Neural cell (in vitro differentiated cells): ENCODE measurements at regions not wholly inside any gene's neighbourhood (a gene's known extent, or its start where the extent isn't known, plus 50 kb on each side); places are given as distances from the start of the nearest gene placed in this dataset.

ENCODE experiments used
- H2AFZ ChIP-seq: fragments of 200-600, 300-800 bp; sonication (generic), shearing (Covaris generic); 2 replicates; pipeline ENCODE4 v1.6.0; 2014; ENCODE audit warnings: low read depth, mild to moderate bottlenecking, antibody characterized with exemption, low read length, moderate library complexity
- H3F3A ChIP-seq: fragments of 200-600 bp; shearing (Covaris generic); 2 replicates; pipeline ENCODE4 v1.6.1; 2016; ENCODE audit warnings: mild to moderate bottlenecking, moderate library complexity, mixed read lengths, antibody characterized with exemption, low read length; ENCODE audit not compliant: insufficient read depth, poor library complexity, severe bottlenecking
- H3K27ac ChIP-seq: fragments of 200-600, 300-800 bp; sonication (generic), shearing (Covaris generic); 2 replicates; pipeline ENCODE4 v1.5.1; 2014; ENCODE audit warnings: mild to moderate bottlenecking, low read length, moderate library complexity
- H3K27me3 ChIP-seq: fragments of 300-800, 200-600 bp; sonication (generic), shearing (Covaris generic); 2 replicates; pipeline ENCODE4 v1.6.0; 2014; ENCODE audit warnings: mild to moderate bottlenecking, low read depth, low read length, moderate library complexity; ENCODE audit not compliant: insufficient read depth
- H3K36me3 ChIP-seq: fragments of 300-800, 200-600 bp; sonication (generic), shearing (Covaris generic); 2 replicates; pipeline ENCODE4 v1.5.1; 2014; ENCODE audit warnings: mild to moderate bottlenecking, antibody characterized with exemption, low read length, moderate library complexity; ENCODE audit not compliant: insufficient read depth
- H3K4me2 ChIP-seq: fragments of 300-800, 200-600 bp; sonication (generic), shearing (Covaris generic); 2 replicates; pipeline ENCODE4 v1.6.0; 2014; ENCODE audit warnings: mild to moderate bottlenecking, low read length
- H3K4me3 ChIP-seq: fragments of 300-800, 200-600 bp; sonication (generic), shearing (Covaris generic); 2 replicates; pipeline ENCODE4 v1.5.1; 2014; ENCODE audit warnings: mild to moderate bottlenecking, low read length, moderate library complexity
- H3K79me2 ChIP-seq: fragments of 200-600 bp; shearing (Covaris generic); replicated peaks from 2 replicates; pipeline ENCODE4 v1.6.0; 2014; ENCODE audit warnings: mild to moderate bottlenecking, low read length, moderate library complexity; ENCODE audit not compliant: insufficient read depth
- H3K9ac ChIP-seq: fragments of 300-800, 200-600 bp; sonication (generic), shearing (Covaris generic); 2 replicates; pipeline ENCODE4 v1.6.1; 2016; ENCODE audit warnings: mild to moderate bottlenecking, low read length, mixed read lengths
- H3K9me2 ChIP-seq: fragments of 200-600 bp; shearing (Covaris generic); 2 replicates; pipeline ENCODE4 v1.6.1; 2016; ENCODE audit warnings: mild to moderate bottlenecking, low read length, mixed read lengths; ENCODE audit not compliant: insufficient read depth
- H3K9me3 ChIP-seq: fragments of 200-600, 300-800 bp; sonication (generic), shearing (Covaris generic); 2 replicates; pipeline ENCODE4 v1.6.1; 2016; ENCODE audit warnings: mild to moderate bottlenecking, mixed run types, low read length, moderate library complexity, mixed read lengths
- H4K20me1 ChIP-seq: fragments of 200-600 bp; shearing (Covaris generic); 2 replicates; pipeline ENCODE4 v1.6.1; 2016; ENCODE audit warnings: mild to moderate bottlenecking, mixed run types; ENCODE audit not compliant: insufficient read depth
- EP300 ChIP-seq: fragments of 450-650 bp; conservative IDR thresholded peaks from 2 replicates; pipeline ENCODE4 v1.6.1; 2014; ENCODE audit warnings: antibody characterized with exemption, mild to moderate bottlenecking, moderate library complexity; ENCODE audit not compliant: poor library complexity, severe bottlenecking
- EZH2 ChIP-seq: fragments of 200-600, 300-800 bp; shearing (Covaris generic), sonication (generic); IDR thresholded peaks from 2 replicates; pipeline ENCODE4 v1.6.1; 2014; ENCODE audit warnings: antibody characterized with exemption, low read length, borderline replicate concordance, mild to moderate bottlenecking; ENCODE audit not compliant: insufficient read depth, poor library complexity, severe bottlenecking
- MXI1 ChIP-seq: fragments of 450-650 bp; conservative IDR thresholded peaks from 2 replicates; pipeline ENCODE4 v1.6.1; 2014; ENCODE audit warnings: antibody characterized with exemption, mild to moderate bottlenecking; ENCODE audit not compliant: poor library complexity, severe bottlenecking
- POLR2AphosphoS5 ChIP-seq: IDR thresholded peaks from 2 replicates; pipeline ENCODE4 v1.6.1; 2012
- RAD21 ChIP-seq: fragments of 450-650 bp; conservative IDR thresholded peaks from 2 replicates; pipeline ENCODE4 v1.6.1; 2014; ENCODE audit warnings: antibody characterized with exemption, mild to moderate bottlenecking, moderate library complexity
- SMC3 ChIP-seq: fragments of 450-650 bp; conservative IDR thresholded peaks from 2 replicates; pipeline ENCODE4 v1.6.1; 2014; ENCODE audit warnings: antibody characterized with exemption, mild to moderate bottlenecking, moderate library complexity; ENCODE audit not compliant: poor library complexity
- TAF1 ChIP-seq: IDR thresholded peaks from 2 replicates; pipeline ENCODE4 v1.6.1; 2012; ENCODE audit warnings: low read depth
- TF ChIP-seq, protein P1 (sequence below): fragments of 450-650 bp; IDR thresholded peaks from 2 replicates; pipeline ENCODE4 v1.5.1; 2014; ENCODE audit warnings: antibody characterized with exemption, mild to moderate bottlenecking, moderate library complexity; ENCODE audit not compliant: poor library complexity, severe bottlenecking
- TF ChIP-seq, protein P2 (sequence below): IDR thresholded peaks from 2 replicates; pipeline ENCODE4 v1.6.1; 2012; ENCODE audit warnings: borderline replicate concordance

DNA sequence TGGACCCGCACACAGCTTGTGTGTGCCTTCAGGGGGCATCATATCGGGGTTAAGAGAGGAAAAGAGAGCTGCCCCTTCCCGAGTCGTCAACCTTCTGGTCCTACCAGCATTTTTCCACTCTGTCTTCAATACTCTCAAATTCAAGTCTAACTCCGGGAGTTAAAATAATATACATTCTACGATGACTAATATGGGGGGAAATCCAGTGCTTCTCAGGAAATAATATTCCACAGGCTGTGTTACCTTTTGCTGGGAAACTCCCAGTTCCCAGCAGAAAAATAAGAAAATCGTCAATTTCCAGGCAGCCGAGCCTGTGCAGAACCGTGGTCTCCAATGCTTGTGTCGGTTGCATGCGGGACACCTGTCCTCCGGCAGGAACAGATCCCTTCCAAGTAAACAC, 105.0 kb upstream of the FOXF1 start:
- Histone ChIP-seq H3K27ac (no peak overlapping the region), H3K36me3 (no peaks in the 10 kb centered on the region), H4K20me1 (no peaks in the 10 kb centered on the region), H2AFZ (no peak overlapping the region), H3K9me3 (no peaks in the 10 kb centered on the region), H3K27me3 (no peaks in the 10 kb centered on the region), H3F3A (no peaks in the 10 kb centered on the region), H3K4me2 (no peak overlapping the region), H3K4me3 (no peak overlapping the region), H3K9ac (no peak overlapping the region), H3K9me2 (no peaks in the 10 kb centered on the region), H3K79me2 (no peaks in the 10 kb centered on the region)
- TF ChIP-seq, protein P1, sequence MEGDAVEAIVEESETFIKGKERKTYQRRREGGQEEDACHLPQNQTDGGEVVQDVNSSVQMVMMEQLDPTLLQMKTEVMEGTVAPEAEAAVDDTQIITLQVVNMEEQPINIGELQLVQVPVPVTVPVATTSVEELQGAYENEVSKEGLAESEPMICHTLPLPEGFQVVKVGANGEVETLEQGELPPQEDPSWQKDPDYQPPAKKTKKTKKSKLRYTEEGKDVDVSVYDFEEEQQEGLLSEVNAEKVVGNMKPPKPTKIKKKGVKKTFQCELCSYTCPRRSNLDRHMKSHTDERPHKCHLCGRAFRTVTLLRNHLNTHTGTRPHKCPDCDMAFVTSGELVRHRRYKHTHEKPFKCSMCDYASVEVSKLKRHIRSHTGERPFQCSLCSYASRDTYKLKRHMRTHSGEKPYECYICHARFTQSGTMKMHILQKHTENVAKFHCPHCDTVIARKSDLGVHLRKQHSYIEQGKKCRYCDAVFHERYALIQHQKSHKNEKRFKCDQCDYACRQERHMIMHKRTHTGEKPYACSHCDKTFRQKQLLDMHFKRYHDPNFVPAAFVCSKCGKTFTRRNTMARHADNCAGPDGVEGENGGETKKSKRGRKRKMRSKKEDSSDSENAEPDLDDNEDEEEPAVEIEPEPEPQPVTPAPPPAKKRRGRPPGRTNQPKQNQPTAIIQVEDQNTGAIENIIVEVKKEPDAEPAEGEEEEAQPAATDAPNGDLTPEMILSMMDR, result no peak
- TF ChIP-seq EP300 (no peak), SMC3 (no peak), TAF1 (no peak), MXI1 (no peak), POLR2AphosphoS5 (no peak), EZH2 (no peak), RAD21 (no peak)
- TF ChIP-seq, protein P2, sequence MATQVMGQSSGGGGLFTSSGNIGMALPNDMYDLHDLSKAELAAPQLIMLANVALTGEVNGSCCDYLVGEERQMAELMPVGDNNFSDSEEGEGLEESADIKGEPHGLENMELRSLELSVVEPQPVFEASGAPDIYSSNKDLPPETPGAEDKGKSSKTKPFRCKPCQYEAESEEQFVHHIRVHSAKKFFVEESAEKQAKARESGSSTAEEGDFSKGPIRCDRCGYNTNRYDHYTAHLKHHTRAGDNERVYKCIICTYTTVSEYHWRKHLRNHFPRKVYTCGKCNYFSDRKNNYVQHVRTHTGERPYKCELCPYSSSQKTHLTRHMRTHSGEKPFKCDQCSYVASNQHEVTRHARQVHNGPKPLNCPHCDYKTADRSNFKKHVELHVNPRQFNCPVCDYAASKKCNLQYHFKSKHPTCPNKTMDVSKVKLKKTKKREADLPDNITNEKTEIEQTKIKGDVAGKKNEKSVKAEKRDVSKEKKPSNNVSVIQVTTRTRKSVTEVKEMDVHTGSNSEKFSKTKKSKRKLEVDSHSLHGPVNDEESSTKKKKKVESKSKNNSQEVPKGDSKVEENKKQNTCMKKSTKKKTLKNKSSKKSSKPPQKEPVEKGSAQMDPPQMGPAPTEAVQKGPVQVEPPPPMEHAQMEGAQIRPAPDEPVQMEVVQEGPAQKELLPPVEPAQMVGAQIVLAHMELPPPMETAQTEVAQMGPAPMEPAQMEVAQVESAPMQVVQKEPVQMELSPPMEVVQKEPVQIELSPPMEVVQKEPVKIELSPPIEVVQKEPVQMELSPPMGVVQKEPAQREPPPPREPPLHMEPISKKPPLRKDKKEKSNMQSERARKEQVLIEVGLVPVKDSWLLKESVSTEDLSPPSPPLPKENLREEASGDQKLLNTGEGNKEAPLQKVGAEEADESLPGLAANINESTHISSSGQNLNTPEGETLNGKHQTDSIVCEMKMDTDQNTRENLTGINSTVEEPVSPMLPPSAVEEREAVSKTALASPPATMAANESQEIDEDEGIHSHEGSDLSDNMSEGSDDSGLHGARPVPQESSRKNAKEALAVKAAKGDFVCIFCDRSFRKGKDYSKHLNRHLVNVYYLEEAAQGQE, result no peak

DNA sequence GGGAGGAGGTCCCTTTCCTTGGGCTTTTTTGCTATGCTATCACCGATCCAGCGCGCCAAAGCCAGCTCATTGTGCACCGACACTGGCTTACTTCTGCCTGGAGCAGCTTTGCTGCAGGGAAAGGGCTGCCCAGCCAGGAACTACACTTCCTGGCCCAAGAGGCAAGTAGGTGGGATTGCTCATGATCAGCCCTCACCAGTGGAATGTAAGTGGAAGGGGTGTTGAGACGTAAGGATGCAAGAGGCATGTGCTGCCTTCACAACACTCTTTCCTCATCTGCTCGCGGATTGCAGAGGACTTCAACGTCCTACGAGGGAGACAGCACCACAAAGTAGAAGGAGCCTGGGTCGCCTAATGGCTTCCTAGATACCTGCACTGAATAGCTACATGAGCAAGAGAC, 104.3 kb upstream of the FOXF1 start:
- no peaks in the 10 kb centered on the region for H3K36me3 ChIP-seq
- H2AFZ ChIP-seq, result no peak overlapping the region
- no peak overlapping the region for H3K4me2 ChIP-seq
- no peaks in the 10 kb centered on the region for H3K27me3 ChIP-seq
- H3K9ac ChIP-seq, result no peak overlapping the region
- no peaks in the 10 kb centered on the region for H3K9me3 ChIP-seq
- no peaks in the 10 kb centered on the region for H3K9me2 ChIP-seq
- H3F3A ChIP-seq, result no peaks in the 10 kb centered on the region
- H4K20me1 ChIP-seq, result no peaks in the 10 kb centered on the region
- H3K79me2 ChIP-seq, result no peaks in the 10 kb centered on the region
- H3K27ac ChIP-seq, result no peak overlapping the region
- no peak overlapping the region for H3K4me3 ChIP-seq
- TF ChIP-seq TAF1, result no peak
- TF ChIP-seq SMC3, result no peak
- TF ChIP-seq EZH2, result no peak
- TF ChIP-seq, protein P1, result no peak
- TF ChIP-seq, protein P2, result no peak
